ENCODE measurements at regions not wholly inside any gene's neighbourhood (a gene's known extent, or its start where the extent isn't known, plus 50 kb on each side); places are given as distances from the start of the nearest gene placed in this dataset.

DNA sequence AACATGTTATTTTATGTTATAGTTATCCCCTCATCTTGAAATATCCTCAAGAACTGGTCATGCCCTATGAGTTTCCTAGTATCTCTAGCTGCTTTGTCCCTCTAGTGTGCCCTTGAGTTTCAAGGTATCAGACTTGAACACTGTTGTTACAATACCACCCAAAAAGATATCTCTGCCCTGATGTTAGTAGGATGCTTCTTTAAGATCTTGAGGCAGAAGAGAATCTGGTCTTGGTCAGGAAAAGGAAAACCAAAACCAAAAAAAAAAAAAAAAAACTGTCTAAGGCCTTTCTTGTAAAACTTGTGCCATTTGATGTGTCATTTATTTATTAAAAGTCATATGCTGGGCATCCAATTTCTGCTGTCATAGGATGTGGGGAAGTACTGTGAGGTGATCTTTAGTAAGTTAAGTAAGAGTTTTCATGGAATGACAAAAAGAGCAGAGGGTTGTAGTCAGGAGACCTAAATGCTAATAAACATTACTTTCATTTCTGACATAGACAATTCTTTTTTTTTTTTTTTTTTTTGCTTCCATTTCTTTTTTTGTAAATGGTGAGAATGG, 229.7 kb downstream of the NECTIN3 start (continued):
- no peak for TF ChIP-seq CHD7 (IDR thresholded peaks at IDR 0.05; ENCODE audit: insufficient replicate concordance, low read length)
- no peak for TF ChIP-seq SP4 (IDR thresholded peaks at IDR 0.05; ENCODE audit: low read length)
- no peak for TF ChIP-seq KDM5A (IDR thresholded peaks at IDR 0.05; ENCODE audit: low read length)
- TF ChIP-seq RBBP5 (IDR thresholded peaks at IDR 0.05; ENCODE audit: borderline replicate concordance, low read depth, low read length), result no peak
- no peak for TF ChIP-seq BACH1 (IDR thresholded peaks at IDR 0.05; ENCODE audit: low read length)
- no peak for TF ChIP-seq CBX8 (IDR thresholded peaks at IDR 0.05; ENCODE audit: borderline replicate concordance, low read depth, low read length)
- TF ChIP-seq ATF2 (IDR thresholded peaks at IDR 0.05; ENCODE audit: low read length), result no peak
- TF ChIP-seq ASH2L (IDR thresholded peaks at IDR 0.05; ENCODE audit: low read length), result no peak
- no peak for TF ChIP-seq USF2 (IDR thresholded peaks at IDR 0.05; ENCODE audit: low read length)
- no peak for TF ChIP-seq CREB1 (IDR thresholded peaks at IDR 0.05)

Measured in H1 (cell line).